OCI-LY3 (cell line): ENCODE measurements at regions not wholly inside any gene's neighbourhood (a gene's known extent, or its start where the extent isn't known, plus 50 kb on each side); places are given as distances from the start of the nearest gene placed in this dataset.

Experiments
- CTCF ChIP-seq: fragments of 200-600, 300-600 bp; sonication (generic); IDR thresholded peaks from 2 replicates; pipeline ENCODE4 v1.5.1; 2014; ENCODE audit warnings: antibody characterized with exemption, low read length, low read depth
- EZH2phosphoT487 ChIP-seq: fragments of 200-600 bp; shearing (Covaris generic); IDR thresholded peaks from 2 replicates; pipeline ENCODE4 v1.6.1; 2018; ENCODE audit warnings: antibody characterized with exemption, mixed run types, low read depth

- TF ChIP-seq CTCF (no peak), EZH2phosphoT487 (no peak)
Observed at GRCh38 chr3:24657870-24658510, 163.3 kb upstream of the THRB start.
